C1 segment of cervical spinal cord (tissue), 14 donors: ENCODE measurements at regions not wholly inside any gene's neighbourhood (a gene's known extent, or its start where the extent isn't known, plus 50 kb on each side); places are given as distances from the start of the nearest gene placed in this dataset.

Experiments
- DNase-seq, 14 donors: peaks; one replicate each; lab custom pipeline; 2025; lab: John Stamatoyannopoulos, UW

DNA sequence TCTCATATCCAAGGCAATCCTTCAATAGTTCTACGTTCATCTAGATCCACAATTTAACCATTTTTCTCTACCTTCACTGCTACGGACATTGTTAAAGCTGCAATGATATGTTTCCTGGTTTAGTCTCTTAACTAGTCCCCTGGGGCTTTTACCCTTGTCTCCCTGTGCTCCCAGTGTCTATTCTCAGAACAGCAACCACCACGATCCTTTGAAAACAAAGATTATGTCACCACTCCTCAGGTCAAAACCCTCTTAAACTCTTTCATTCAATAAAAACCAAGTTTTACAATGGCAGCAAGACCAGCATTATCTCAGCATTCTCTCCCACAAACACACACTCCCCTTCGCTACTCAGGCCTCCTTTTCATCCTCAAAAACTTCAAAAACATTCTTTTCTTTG, 298.2 kb upstream of the CHST9 start:
- no peak for DNase-seq

DNA sequence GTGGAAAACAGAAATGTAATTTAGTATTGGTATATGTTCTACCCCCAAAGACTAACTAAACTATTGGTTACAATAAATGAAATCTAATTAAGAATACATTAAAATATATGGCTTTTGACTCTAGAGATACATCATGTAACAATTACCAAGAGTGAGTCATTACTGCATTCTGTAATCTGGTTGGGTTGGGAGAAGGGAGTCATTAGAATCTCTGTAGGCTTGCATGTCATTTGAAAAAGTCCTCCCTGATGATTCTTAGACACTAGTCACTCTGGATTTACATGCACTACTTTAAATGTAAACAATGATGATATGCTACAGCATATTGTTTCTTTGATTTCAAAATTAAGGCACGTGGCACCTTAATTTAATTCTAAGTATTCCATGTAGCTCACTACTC, 293.4 kb upstream of the CHST9 start:
- no peak for DNase-seq

DNA sequence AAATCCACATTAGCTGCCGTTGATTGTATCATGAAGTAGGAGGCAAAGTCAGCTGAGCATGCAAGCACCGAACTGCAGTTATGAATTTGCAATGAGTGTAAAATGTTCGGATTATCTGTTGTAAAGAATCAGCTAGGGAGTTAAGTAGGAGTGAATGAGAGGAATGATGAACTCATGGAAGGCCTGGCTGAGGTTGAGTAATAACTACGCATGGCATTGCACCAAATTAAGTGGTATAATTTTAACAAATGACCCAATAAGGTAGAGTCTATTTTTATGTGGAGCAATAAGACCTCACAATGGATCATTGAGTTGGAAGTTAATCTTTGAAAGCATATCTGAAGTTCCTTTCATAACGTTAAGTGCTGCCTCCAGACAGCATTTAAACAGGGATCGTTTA, 288.2 kb upstream of the CHST9 start:
- no peak for DNase-seq

DNA sequence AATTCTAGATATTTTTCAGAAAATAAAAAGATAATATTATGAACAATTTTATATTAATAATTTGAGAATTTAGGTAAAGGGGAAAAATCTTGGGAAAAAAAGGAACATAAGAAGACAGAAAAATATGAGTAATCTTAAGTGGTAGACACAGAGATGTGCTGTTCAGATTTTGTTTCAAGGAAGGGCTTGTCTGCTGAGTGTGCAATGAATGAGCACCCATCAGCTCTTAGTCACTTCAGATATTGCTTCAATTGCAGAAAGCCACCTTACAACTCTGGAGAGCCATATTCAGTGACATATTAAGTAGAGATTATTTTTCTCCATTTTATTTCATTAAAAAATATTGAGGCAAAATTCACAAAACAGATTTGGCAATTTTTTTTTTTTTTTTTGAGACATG, 282.0 kb upstream of the CHST9 start:
- DNase-seq: no peak

DNA sequence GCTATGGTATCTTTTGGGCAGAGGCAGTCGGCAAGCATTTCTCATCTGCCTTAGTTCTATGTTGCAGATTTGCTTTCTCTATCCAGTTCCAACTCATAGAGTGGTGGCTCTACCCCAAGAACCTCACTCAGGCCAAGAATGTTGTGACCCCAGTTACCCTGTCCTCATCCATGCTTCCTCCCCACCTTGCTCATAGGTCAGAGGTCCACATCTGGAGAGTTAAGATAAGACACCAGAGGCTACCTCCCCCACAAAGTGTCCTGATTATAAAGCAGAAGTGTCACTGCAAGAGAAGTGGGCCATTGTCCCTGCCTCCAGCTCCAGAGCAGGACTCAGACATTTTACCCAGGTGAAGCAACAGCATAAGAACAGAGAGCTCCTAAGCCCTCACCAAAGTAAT, 276.8 kb upstream of the CHST9 start:
- DNase-seq: no peak

DNA sequence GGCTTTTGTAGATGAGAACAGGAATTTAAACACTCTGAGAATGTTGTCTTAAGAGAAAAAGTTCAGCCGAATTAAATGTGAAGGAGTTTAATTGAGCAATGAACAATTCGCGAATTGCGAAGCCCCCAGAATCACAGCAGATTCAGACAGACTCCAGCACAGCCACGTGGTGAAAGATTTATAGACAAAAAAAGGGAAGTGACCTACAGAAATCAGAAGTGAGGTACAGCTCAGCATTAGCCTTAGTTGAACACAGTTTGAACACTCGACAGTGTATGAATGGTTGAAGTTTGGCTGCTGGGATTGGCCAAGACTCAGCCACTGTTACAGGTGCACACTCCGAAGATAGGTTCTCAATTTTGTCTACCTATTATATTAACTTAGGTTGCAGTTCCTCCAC, 264.0 kb upstream of the CHST9 start:
- DNase-seq: no peak

DNA sequence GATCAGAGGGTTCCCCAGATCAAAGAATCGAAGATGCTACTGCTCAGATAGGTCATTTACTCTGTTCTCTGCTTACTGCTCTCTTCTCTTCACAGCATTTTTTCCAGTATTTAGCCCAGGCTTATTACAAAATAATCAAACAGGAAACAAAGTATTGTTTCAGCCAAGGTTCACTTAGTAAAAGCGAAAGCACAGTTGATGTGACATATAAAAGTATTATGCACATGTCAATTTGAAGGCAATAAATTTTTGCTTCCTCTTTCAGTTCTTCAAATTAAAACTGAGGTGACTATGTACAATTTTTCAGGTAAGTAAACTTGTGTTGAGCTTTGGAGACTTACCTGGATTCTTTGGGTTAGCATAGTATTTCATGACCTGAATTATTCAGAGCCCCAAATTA, 262.8 kb upstream of the CHST9 start:
- DNase-seq: no peak

DNA sequence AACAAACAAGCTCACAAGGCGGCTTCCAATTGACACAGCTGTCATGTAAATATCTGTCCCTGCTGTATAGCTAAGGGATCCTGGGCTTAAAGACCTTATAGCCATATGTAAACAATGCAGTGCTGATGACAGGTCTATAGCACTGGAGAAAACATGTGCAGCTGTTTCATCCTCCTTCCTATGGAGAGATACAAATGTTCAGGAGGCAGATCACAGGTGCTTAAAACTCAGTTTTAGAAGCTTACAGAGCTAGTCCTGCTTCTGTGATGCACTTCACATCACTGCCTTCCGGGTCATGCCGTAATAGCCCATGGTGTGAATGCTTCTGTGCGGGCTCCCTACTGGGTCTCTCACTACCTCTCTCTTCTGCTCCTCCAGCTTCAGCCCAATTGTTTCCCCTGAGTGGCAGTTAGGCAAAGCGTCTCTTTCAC, 262.4 kb upstream of the CHST9 start:
- peak in 1 of 14 donors; percentile 3 for DNase-seq

DNA sequence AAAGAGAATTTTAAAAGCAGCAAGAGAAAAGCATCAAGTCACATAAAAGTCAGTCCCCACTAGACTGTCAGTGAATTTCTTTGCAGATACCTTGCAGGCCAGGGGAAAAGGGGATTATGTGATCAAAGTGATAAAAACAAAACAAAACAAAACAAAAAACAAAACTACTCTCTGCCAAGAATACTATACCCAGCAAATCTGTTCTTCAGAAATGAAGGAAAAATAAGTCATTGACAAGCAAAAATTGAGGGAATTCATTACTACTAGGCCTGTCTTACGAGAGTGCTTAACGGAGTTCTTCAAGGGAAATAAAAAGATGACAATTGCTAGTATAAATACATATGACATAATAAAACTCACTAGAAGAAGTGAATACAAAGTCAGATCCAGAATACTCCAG, 245.5 kb upstream of the CHST9 start:
- no peak for DNase-seq

DNA sequence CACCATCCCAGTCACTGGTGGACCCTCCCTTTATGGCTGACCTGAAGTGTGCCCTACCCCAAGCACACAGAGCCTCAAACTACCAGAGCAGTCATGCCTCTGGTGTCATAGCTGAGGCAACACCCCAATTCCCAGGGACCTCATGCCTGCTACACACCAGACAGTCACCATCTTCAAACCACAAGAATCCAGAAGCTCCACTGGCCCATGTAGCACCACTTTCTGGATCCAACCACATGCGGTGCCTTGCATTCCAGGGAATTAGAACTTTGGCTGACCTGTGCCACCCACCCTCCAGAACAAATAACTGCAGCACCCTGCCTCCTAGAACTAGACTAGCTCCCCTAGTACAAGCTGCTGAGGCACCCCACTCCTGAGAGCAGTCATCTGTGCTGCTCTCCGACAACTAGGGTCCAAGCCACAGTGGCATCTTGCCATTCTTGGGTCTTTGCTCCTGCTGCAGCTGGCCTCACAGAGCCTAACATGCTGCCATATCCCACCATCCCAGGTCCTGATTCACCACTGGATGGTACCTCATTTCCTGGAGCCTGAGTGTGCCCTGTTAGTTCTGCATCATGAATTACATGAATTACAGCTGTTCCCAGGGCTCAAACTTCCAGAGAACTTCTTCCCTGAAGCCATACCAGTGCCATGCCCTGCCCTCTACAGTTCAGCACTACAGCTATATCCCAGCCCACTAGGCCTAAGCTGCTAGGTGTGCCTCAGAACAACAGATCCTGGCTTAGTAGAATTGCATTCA, 243.8 kb upstream of the CHST9 start:
- no peak for DNase-seq

DNA sequence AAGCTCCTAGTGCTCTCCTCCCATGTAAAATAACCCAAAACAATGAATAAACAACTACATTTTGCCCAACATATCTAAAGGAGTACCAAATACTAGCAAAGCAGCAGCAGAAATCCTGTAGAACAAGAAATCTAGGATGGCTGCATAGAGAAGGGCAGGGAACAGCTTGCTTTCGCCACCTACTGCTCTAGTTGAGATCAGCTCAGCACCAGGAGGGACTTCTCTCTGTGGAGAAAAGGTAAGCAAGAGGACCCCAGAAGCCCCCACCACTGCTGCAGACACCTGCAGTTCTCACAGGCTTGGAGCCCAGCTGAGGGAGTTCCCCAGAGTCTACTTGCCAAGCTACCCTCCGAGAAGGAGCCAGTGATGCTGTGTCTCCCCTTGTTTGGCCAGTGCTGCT, 243.0 kb upstream of the CHST9 start:
- DNase-seq: no peak

DNA sequence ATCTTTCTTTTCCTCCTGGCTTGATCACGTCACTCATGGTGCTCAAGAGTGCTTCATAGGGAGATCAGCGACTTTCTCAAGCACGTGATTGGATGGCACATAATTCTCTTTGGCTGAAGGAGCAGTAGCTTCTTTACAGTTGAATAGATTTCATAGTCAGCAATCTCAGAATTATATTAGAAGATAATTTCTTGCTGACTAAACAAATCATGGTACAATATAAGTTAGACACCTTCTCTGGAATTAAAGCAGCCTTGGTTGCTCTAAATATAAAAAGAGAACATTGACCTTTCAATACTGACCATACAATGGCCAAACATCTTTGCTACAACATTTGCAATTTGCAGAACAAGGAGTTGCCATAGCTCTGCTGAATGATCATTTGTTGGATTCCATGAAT, 238.5 kb upstream of the CHST9 start:
- no peak for DNase-seq

DNA sequence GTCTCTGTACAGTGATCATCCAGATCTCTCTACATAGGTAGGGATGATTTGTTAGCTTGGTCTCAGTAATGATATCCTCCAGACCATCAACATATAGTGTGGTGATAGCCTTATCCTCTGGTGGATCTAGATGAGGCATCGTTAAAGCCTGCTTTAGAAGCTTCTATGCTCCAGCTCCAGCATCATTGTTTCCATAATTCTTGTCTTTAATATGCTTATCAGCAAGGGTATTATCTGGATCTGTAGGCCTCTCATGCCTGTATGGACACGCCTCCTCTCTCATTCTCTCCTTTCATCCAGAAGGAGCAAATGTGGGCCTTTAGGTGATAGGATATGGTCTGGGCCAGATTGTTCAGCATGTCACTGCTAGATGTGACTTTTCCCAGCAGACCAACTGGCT, 234.5 kb upstream of the CHST9 start:
- no peak for DNase-seq

DNA sequence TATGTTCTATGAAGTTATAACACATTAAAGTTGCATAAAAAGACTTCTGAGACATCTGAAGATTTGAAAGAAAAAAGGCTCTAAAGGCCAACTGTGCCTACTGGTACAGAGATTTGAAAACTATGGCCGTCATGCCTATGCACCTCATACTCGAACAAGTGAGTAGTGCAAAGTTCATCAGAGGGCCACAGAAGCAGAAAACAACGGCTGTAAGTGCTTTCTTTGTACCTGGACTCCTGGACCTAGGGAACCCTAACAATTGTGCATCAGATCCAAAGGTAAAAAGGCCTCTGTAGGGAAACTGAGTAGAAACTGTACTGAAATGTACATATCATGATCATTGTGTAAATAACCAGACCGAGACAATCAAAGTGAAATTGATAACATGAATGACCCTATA, 230.4 kb upstream of the CHST9 start:
- DNase-seq: no peak

DNA sequence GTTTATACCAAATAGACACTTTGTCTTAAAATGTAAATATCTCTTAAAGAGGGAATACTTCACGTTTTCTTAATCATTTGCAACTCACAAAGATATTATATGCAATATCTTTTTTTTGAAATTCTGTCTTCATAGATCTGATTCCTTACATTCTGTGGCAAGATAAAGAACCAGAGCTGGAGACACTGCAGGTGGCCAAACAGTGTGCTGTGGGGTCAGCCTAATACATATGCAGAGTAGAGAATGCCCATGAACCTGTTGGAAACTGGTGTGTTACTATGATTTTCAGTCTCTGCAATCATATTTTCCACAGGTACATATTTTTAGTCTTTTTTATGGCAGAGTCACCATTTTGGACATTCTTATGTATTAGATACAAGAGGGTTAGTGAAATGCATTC, 229.6 kb upstream of the CHST9 start:
- no peak for DNase-seq

DNA sequence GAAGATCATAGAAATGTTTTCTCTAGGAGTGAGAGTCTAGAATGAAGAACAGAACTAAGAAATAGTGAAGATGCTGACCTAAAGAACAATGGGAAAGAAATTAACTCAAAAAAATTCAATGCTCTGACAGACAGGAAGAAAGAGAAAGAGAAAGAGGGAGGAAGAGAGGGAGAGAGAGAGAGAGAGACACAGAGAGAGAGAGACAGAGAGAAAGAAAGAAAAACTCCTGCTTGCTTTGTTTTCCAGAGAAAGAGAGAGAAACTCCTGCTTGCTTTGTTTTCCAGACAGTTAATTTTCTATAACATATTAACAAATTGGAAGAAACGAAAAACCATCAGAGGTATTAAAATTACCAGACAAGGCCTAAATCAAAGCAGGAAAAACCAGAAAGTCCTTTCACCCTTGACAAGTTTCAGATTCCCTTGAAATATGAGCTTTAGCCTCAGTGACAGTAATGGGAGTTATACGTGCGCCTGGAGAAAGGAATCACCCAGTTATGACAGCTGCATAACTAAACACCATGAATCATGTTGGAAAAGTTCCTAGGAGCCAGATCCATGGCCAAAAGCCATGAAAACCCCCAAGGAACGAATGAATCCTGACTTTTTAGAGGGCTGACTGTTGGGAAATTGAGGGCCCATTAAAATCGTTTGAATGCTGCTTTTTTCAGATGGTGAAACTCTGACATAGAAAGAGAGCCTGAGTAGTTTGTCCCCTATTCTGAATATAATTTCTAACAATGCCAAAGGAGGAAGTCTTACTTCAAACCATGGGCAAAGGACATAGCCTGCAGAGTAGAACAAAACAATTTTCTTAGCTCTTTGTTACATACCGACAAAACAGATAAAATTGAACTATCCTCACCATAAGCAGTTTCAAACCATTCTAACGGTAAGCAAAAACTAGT, 228.6 kb upstream of the CHST9 start:
- DNase-seq: no peak

DNA sequence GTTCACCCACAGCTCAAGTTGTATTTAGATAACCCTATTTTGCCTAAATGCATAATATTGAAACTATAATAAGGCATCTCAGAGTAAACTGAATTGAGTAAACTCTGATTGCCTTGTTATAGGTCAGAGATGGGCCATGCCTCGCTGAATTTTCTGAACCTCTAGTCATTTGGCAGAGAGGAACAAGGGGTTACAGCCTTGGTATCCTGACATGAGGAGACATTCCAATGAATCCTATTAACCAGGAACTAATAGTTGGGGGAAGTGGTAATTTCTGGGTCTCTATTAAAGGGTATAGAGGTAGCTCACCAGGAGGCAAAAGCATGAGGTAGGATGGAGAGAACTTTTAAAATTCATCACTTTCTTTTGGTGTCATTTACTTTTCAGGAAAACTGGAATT, 227.4 kb upstream of the CHST9 start:
- no peak for DNase-seq

DNA sequence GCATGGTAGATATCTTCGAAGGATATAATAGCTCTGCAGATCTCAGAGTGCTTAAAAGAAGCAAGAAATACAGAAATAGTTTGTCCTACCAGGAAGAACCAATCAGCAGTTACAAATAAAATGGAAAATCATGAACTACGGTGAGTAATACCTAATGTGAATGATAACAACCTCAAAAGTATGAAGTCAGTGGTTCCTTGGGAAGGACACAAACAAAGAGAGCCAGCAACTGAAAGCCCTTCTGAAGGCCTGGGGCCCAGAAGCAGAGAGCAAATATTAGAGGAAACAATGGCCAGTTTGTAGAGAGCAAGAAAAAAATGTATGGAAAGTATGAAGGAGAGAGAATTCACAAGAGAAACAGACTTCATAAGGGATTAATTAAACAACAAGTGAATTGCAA, 226.8 kb upstream of the CHST9 start:
- DNase-seq: no peak

DNA sequence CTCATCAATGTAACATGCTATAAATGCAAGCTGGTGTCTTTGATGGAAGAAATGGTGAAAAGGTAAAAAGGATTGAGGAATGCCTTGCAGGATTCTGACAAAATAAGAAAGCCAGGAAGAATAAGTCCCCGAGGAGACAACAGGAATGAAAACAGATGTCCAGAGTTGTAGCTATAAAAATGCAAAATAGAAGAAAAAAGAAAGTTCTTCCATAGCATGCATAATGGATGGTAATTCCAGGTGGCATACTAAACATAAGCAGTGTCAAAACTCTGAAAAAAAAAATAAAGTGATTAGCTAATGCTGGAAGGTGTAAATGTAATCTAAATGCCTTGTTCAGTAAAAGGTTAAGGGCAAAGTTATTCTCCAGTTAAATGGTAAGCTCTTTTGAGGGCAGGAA, 225.9 kb upstream of the CHST9 start:
- no peak for DNase-seq

DNA sequence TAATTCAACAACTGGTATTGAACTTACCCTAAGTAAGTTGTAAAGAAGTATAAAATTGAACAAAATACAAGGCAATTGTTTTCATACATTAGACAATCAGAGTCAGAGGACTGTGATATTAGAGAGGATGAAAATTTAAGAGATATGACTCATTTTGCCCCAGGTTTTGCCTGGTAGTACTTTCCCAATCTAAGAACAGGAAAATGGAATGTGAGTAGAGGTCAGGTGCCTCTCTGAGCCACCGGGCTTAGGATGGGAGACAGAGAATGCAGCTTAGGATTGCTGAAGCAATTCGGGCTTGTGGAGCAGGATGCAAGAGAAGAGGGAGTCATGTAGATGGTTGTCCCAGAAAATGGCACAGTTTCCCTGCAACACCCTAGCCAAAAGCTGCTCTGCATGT, 219.7 kb upstream of the CHST9 start:
- no peak for DNase-seq

DNA sequence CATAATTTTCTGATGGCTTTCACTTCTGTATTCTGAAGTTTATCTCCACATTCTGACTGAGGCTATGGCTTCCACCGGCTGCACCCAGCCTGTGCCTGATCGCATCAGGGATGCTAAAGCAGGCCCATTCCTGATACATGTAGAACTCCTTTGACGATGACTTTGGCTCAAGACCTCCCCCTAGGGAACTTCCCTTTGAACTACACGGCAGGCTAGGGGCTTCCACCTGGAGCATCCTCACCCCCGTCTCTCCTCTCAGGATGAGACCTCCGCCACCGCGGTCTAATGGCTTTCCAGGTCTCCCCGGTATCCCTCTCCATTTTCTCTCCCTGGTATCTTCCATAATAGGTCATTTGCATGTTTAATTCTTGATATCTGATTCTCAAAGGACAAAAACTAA, 214.9 kb upstream of the CHST9 start:
- DNase-seq: no peak

DNA sequence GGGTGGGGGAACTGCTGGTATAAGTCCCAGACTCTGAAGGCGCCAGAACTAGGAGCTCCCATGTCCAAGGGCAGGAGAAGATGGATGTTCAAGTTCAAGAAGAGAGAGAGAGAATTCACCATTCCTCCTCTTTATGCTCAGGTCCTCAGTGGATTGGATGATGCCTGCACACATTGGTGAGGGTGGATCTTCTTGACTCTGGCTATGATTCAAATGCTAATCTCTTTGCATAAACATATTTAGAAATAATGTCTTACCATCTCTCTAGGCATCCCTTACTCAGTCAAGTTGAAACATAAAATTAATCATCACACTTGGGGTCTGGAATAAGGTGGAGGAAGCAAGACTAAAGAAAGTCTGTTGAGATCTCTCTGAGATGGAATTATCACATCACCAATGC, 210.6 kb upstream of the CHST9 start:
- DNase-seq: no peak

DNA sequence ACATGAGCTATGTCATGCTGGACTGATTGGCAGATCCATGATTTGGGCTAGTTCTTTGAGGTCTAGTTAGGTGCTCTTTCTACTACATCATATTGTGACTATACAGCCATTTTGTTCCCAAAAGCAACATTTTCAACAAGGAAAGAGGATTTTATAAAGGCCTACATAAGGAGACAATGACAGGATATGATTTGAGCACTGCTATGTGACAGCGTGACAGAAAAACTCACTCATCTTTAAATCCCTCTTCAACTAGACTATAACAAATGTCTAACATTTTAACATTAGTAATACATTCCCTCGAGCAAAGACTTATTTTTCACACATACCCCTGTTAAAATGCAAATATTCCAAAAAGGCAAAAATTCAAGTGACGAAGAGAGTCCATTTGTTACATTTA, 209.6 kb upstream of the CHST9 start:
- DNase-seq: no peak
